Gastrocnemius medialis (tissue), 4 donors: ENCODE measurements at regions not wholly inside any gene's neighbourhood (a gene's known extent, or its start where the extent isn't known, plus 50 kb on each side); places are given as distances from the start of the nearest gene placed in this dataset.

ENCODE experiments used
- POLR2A ChIP-seq, 2 donors: fragments of 450-650 bp; IDR thresholded peaks; one replicate each; pipeline ENCODE4 v1.6.1; 2017; ENCODE audit warnings: antibody characterized with exemption in 2 of 2, mild to moderate bottlenecking in 2 of 2, moderate library complexity in 2 of 2
- TF ChIP-seq, protein P1 (sequence below), 5 experiments: fragments of 450-650 bp in 3 of 5; fragments of 200-600 bp in 2 of 5; sonication (generic) in 2 of 5; IDR thresholded peaks in 4 of 5; conservative IDR thresholded peaks in 1 of 5; 1 replicate in 4 of 5; 2 replicates in 1 of 5; pipeline ENCODE4 v1.5.1; 2016 to 2019; ENCODE audit warnings: antibody characterized with exemption in 5 of 5, mild to moderate bottlenecking in 3 of 5, moderate library complexity in 3 of 5

DNA sequence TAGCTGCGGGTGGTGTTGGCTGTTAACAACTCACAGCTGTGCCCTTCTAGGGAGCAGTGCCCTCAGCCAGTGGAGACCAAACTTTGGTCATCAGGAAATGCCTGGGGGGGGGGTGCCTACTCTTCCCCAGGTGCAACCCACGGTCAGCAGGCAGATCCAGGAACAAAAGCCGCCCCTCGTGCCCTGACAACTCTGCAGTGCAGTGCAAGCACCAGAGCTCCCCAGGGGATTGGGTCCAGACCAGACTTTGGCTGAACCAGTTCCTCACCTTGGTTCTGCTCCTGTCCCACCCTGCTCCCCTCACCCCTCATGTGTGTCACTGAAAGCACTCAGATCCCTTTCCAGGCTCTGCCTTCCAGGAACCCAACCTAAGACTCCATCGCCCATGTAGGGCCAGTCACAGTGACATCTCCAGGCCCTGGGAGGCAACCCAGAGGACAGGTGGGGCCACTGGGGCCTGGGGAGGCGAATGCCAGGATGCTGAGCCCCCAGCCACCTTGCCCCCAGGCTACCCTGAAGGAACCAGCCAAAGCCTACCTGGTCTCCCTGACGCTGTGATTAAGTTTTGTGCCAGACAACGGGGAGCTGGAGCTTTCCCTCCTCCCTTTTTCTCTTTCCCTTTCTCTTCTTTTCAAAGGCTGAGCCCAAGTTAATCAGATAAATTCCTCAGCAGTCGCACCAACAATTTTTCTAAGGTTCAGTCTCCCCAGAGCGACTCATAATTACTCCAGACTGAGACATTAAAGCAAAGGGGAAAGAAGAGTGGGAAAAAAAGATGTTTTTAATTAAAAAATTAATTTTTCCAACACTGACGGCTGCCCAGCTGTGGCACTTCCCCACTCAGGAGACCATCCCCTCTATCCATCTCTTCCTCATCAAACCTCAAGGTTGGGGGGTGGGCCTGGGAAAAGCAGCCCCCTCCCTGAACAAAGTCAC, 207.5 kb upstream of the LINGO1 start:
- TF ChIP-seq, protein P1, sequence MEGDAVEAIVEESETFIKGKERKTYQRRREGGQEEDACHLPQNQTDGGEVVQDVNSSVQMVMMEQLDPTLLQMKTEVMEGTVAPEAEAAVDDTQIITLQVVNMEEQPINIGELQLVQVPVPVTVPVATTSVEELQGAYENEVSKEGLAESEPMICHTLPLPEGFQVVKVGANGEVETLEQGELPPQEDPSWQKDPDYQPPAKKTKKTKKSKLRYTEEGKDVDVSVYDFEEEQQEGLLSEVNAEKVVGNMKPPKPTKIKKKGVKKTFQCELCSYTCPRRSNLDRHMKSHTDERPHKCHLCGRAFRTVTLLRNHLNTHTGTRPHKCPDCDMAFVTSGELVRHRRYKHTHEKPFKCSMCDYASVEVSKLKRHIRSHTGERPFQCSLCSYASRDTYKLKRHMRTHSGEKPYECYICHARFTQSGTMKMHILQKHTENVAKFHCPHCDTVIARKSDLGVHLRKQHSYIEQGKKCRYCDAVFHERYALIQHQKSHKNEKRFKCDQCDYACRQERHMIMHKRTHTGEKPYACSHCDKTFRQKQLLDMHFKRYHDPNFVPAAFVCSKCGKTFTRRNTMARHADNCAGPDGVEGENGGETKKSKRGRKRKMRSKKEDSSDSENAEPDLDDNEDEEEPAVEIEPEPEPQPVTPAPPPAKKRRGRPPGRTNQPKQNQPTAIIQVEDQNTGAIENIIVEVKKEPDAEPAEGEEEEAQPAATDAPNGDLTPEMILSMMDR (IDR thresholded peaks at IDR 0.05 in 4 of 5, conservative IDR thresholded peaks at IDR 0.05 in 1 of 5) = no peak
- no peak for TF ChIP-seq POLR2A (IDR thresholded peaks at IDR 0.05)
